ENCODE measurements at regions not wholly inside any gene's neighbourhood (a gene's known extent, or its start where the extent isn't known, plus 50 kb on each side); places are given as distances from the start of the nearest gene placed in this dataset.

GRCh38 chrX:128156204-128156603, 104.0 kb upstream of the ACTRT1 start:
- H3K9me3 ChIP-seq = no peaks in the 10 kb centered on the region
- no peak for DNase-seq (ENCODE audit: low read depth in 1 of 2, low spot score in 1 of 2)
- H3K4me1 ChIP-seq = no peaks in the 10 kb centered on the region
- ATAC-seq = no peak
- ChIA-PET CTCF (no interaction called here), POLR2A (no interaction called here)
- TF ChIP-seq EHMT2 (IDR thresholded peaks at IDR 0.05; ENCODE audit: low read depth) = no peak
- TF ChIP-seq GATA3 (IDR thresholded peaks at IDR 0.05; ENCODE audit: borderline replicate concordance) = no peak
- TF ChIP-seq BCL3 (IDR thresholded peaks at IDR 0.05) = no peak
- TF ChIP-seq MAFK (IDR thresholded peaks at IDR 0.05; ENCODE audit: partially characterized antibody) = no peak
- TF ChIP-seq KDM5A (IDR thresholded peaks at IDR 0.05) = no peak
- no peak for TF ChIP-seq RNF2 (IDR thresholded peaks at IDR 0.05; ENCODE audit: borderline replicate concordance, low read depth)
- no peak for TF ChIP-seq HDAC2 (IDR thresholded peaks at IDR 0.05)
- no peak for TF ChIP-seq RAD21 (conservative IDR thresholded peaks at IDR 0.05 in 1 of 2, IDR thresholded peaks at IDR 0.05 in 1 of 2)
- H3K4me3 ChIP-seq = no peak overlapping the region
- WGBS (ENCODE audit: missing lambda C conversion rate) = 19% methylated on average over 4 of the region's 4 CpGs
- no peak overlapping the region for H3K27ac ChIP-seq
- H3K4me2 ChIP-seq = no peak overlapping the region
- no peak for FAIRE-seq

- DNase-seq (ENCODE audit: low read depth in 1 of 2, low spot score in 1 of 2) (no peak), ATAC-seq (no peak)
- TF ChIP-seq ZFP36 (IDR thresholded peaks at IDR 0.05; ENCODE audit: borderline replicate concordance, partially characterized antibody) (no peak), MAFK (IDR thresholded peaks at IDR 0.05; ENCODE audit: partially characterized antibody) (no peak), FOSB (CRISPR knock-in tag; IDR thresholded peaks at IDR 0.05) (no peak)
These were observed 90.5 kb upstream of the ACTRT1 start for GRCh38 chrX:128142745-128143144.

GRCh38 chrX:128106630-128107029, 54.4 kb upstream of the ACTRT1 start:
- CTCF ChIA-PET = no interaction called here
- Histone ChIP-seq H3K4me2 (no peak overlapping the region), H3K4me3 (no peak overlapping the region), H3K9me3 (no peaks in the 10 kb centered on the region), H3K27ac (no peak overlapping the region), H3K4me1 (no peaks in the 10 kb centered on the region)
- no peak for FAIRE-seq
- TF ChIP-seq HOXB13 (CRISPR knock-in tag; IDR thresholded peaks at IDR 0.05; ENCODE audit: low read depth) = no peak
- TF ChIP-seq JUN (IDR thresholded peaks at IDR 0.05) = no peak
- TF ChIP-seq HES2 (IDR thresholded peaks at IDR 0.05) = no peak
- peak; percentile 35; the same call in 2 of the 3 replicates for TF ChIP-seq SMC3 (IDR thresholded peaks at IDR 0.05)
- peak; percentile 45 to 50 for TF ChIP-seq RAD21 (conservative IDR thresholded peaks at IDR 0.05 in 1 of 2, IDR thresholded peaks at IDR 0.05 in 1 of 2)
- TF ChIP-seq CTCF (IDR thresholded peaks at IDR 0.05) = peak; percentile 29; the same call in 2 of the 3 replicates
- peak; percentile 50 to 71; a peak in 2 of 6 replicates for ATAC-seq
- DNase-seq (ENCODE audit: low read depth in 1 of 2, low spot score in 1 of 2) = peak; percentile 0 to 38
- no CpG with 5 or more reads among the region's 1 CpG for WGBS (ENCODE audit: missing lambda C conversion rate)
- POLR2A ChIA-PET = no interaction called here

More at GRCh38 chrX:128142745-128143144, 90.5 kb upstream of the ACTRT1 start:
- CTCF ChIA-PET = no interaction called here
- Histone ChIP-seq H3K27ac (no peak overlapping the region), H3K4me1 (no peaks in the 10 kb centered on the region), H3K4me2 (no peak overlapping the region), H3K4me3 (no peak overlapping the region), H3K9me3 (no peaks in the 10 kb centered on the region)
- 10% methylated on average over 3 of the region's 3 CpGs for WGBS (ENCODE audit: missing lambda C conversion rate)
- POLR2A ChIA-PET = no interaction called here
- no peak for FAIRE-seq

- Histone ChIP-seq H3K4me3 (no peak overlapping the region), H3K4me2 (no peak overlapping the region), H3K4me1 (no peaks in the 10 kb centered on the region), H3K27ac (no peak overlapping the region), H3K9me3 (no peaks in the 10 kb centered on the region)
- TF ChIP-seq EP300 (IDR thresholded peaks at IDR 0.05) (no peak), RCOR1 (IDR thresholded peaks at IDR 0.05; ENCODE audit: low read depth, low read length) (no peak), KDM1A (IDR thresholded peaks at IDR 0.05; ENCODE audit: low read depth) (no peak), USF2 (IDR thresholded peaks at IDR 0.05) (no peak), CBX2 (IDR thresholded peaks at IDR 0.05; ENCODE audit: borderline replicate concordance, low read depth) (no peak), RAD21 (conservative IDR thresholded peaks at IDR 0.05 in 1 of 2, IDR thresholded peaks at IDR 0.05 in 1 of 2) (no peak), CBX8 (IDR thresholded peaks at IDR 0.05) (no peak), ZSCAN20 (CRISPR knock-in tag; IDR thresholded peaks at IDR 0.05) (no peak), RARB (CRISPR knock-in tag; IDR thresholded peaks at IDR 0.05) (no peak), TFCP2L1 (CRISPR knock-in tag; IDR thresholded peaks at IDR 0.05) (no peak)
- DNase-seq (ENCODE audit: low read depth in 1 of 2, low spot score in 1 of 2) = no peak
- ChIA-PET CTCF (interaction anchor here (0.8 kb wide), 1 partner anchor 676 kb away, joined by 3 read pairs; no protein-coding TSS in a partner anchor), POLR2A (no interaction called here)
- FAIRE-seq = no peak
- ATAC-seq = no peak
These were observed 53.5 kb upstream of the ACTRT1 start for GRCh38 chrX:128105659-128106058.

All from A549 (cell line).